ENCODE measurements at regions not wholly inside any gene's neighbourhood (a gene's known extent, or its start where the extent isn't known, plus 50 kb on each side); places are given as distances from the start of the nearest gene placed in this dataset.

GRCh38 chr21:17444828-17445227 lies 68.0 kb upstream of the CXADR start:
- DNase-seq (ENCODE audit: low spot score), result no peak
- H3K27me3 Mint-ChIP-seq (ENCODE audit: unreplicated experiment), result peaks cover 2% of the 10 kb centered on the region
- no peak overlapping the region for H3K4me3 Mint-ChIP-seq (ENCODE audit: unreplicated experiment)
- H3K27ac Mint-ChIP-seq (ENCODE audit: unreplicated experiment), result no peak overlapping the region
- peaks cover 24% of the 10 kb centered on the region for H3K4me1 Mint-ChIP-seq (ENCODE audit: unreplicated experiment)
- H3K9me3 Mint-ChIP-seq (ENCODE audit: unreplicated experiment), result no peaks in the 10 kb centered on the region
- no peaks in the 10 kb centered on the region for H3K36me3 Mint-ChIP-seq (ENCODE audit: low read depth, unreplicated experiment)
- no peak for TF ChIP-seq CTCF (IDR thresholded peaks at IDR 0.05; ENCODE audit: unreplicated experiment)

GRCh38 chr21:17446737-17447136 lies 66.1 kb upstream of the CXADR start:
- H3K9me3 Mint-ChIP-seq (ENCODE audit: unreplicated experiment), result no peaks in the 10 kb centered on the region
- H3K4me1 Mint-ChIP-seq (ENCODE audit: unreplicated experiment), result peaks cover 19% of the 10 kb centered on the region
- peaks cover 2% of the 10 kb centered on the region for H3K27me3 Mint-ChIP-seq (ENCODE audit: unreplicated experiment)
- H3K27ac Mint-ChIP-seq (ENCODE audit: unreplicated experiment), result no peak overlapping the region
- H3K4me3 Mint-ChIP-seq (ENCODE audit: unreplicated experiment), result no peak overlapping the region
- TF ChIP-seq CTCF (IDR thresholded peaks at IDR 0.05; ENCODE audit: unreplicated experiment), result no peak
- no peak for DNase-seq (ENCODE audit: low spot score)
- no peaks in the 10 kb centered on the region for H3K36me3 Mint-ChIP-seq (ENCODE audit: low read depth, unreplicated experiment)

DNA sequence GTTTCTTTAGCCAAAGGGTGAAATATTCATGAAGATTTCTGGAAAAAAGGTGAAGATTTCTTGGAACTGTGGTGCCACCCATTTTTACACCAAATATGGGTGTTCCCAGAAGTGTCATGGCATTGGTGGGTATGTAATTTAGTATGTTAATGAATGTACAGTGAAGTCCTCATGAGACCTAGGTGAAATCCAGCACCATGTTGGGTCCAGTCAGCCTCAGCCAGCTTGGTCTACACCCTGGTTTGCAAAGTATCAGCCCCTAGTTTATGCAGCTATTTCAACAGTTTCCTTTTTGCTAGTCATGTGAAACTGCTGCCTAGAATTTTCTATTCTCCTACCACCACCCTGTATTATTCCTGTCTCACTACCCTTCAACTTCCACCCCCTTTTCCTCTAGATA lies 63.1 kb upstream of the CXADR start:
- no peak for TF ChIP-seq CTCF (IDR thresholded peaks at IDR 0.05; ENCODE audit: unreplicated experiment)

DNA sequence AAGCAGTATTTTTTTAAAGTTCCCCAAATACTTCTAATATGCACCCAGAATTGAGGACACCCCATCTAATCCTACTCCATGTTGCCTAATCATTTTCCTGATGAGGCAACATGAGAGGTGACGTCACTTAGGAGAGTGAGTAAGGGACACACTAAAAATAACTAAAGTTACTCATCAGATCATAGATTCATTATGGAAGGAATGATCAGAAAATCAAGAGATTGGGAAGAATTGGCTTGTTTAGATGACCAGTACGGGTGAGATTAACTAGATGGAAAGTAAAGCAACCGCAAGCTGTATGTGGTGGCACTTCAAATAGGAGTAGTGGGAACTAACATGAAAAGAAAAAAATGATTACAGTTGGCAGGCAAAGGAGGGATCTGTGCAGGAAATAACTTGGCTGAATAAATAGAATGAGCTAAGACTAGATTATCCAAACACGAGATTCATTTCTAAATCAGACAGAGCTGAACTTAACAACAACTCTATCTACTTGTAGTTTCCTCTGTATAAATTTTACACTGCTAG lies 61.4 kb upstream of the CXADR start:
- Mint-ChIP-seq H3K4me3 (ENCODE audit: unreplicated experiment) (no peak overlapping the region), H3K36me3 (ENCODE audit: low read depth, unreplicated experiment) (peaks cover 4% of the 10 kb centered on the region), H3K27ac (ENCODE audit: unreplicated experiment) (no peak overlapping the region), H3K27me3 (ENCODE audit: unreplicated experiment) (peaks cover 10% of the 10 kb centered on the region), H3K9me3 (ENCODE audit: unreplicated experiment) (peaks cover 5% of the 10 kb centered on the region), H3K4me1 (ENCODE audit: unreplicated experiment) (peaks cover 8% of the 10 kb centered on the region)
- TF ChIP-seq CTCF (IDR thresholded peaks at IDR 0.05; ENCODE audit: unreplicated experiment), result no peak
- DNase-seq (ENCODE audit: low spot score), result no peak

More for the DNA sequence above, 63.1 kb upstream of the CXADR start:
- Mint-ChIP-seq H3K4me3 (ENCODE audit: unreplicated experiment) (no peak overlapping the region), H3K9me3 (ENCODE audit: unreplicated experiment) (peaks cover 2% of the 10 kb centered on the region), H3K36me3 (ENCODE audit: low read depth, unreplicated experiment) (peaks cover 2% of the 10 kb centered on the region), H3K27ac (ENCODE audit: unreplicated experiment) (no peak overlapping the region), H3K27me3 (ENCODE audit: unreplicated experiment) (peaks cover 7% of the 10 kb centered on the region), H3K4me1 (ENCODE audit: unreplicated experiment) (peaks cover 7% of the 10 kb centered on the region)
- no peak for DNase-seq (ENCODE audit: low spot score)

GRCh38 chr21:17454315-17455027 lies 58.4 kb upstream of the CXADR start:
- no peak for TF ChIP-seq CTCF (IDR thresholded peaks at IDR 0.05; ENCODE audit: unreplicated experiment)
- DNase-seq (ENCODE audit: low spot score), result peak; percentile 78
- H3K27me3 Mint-ChIP-seq (ENCODE audit: unreplicated experiment), result peaks cover 10% of the 10 kb centered on the region
- H3K27ac Mint-ChIP-seq (ENCODE audit: unreplicated experiment), result peak overlapping the region; percentile 97
- peaks cover 4% of the 10 kb centered on the region for H3K36me3 Mint-ChIP-seq (ENCODE audit: low read depth, unreplicated experiment)
- peaks cover 8% of the 10 kb centered on the region for H3K4me1 Mint-ChIP-seq (ENCODE audit: unreplicated experiment)
- peaks cover 5% of the 10 kb centered on the region for H3K9me3 Mint-ChIP-seq (ENCODE audit: unreplicated experiment)
- H3K4me3 Mint-ChIP-seq (ENCODE audit: unreplicated experiment), result peak overlapping the region; percentile 87
